GM20000 (cell line): ENCODE measurements at regions not wholly inside any gene's neighbourhood (a gene's known extent, or its start where the extent isn't known, plus 50 kb on each side); places are given as distances from the start of the nearest gene placed in this dataset.

Experiments
- DNase-seq: peaks from one replicate; pipeline ENCODE4 v3.0.0; 2012; ENCODE audit warnings: low spot score
- CTCF ChIP-seq: IDR thresholded peaks from 2 replicates; pipeline ENCODE4 v1.5.1; 2012; ENCODE audit warnings: mild to moderate bottlenecking, control low read depth; ENCODE audit errors: extremely low read depth, missing control alignments

DNA sequence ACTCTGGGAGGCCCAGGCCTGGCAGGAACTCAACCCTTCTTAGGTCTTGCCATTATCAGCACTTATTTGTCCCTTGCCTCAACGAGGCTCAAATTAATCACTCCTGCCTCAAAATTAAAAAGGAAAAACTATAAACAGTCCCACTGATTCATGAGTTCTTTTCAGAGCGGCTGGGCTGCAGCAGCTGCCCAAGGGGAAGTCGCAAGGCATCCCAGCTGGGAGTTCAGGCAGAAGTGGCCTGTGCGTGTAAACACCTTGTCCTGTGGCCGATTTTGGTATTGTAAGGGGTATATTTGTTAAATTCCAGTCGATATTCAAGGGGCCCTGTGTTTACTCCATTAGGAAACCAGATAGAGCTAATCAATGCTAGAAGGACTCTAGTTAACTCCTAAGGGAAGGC lies 213.9 kb upstream of the CADM1 start:
- no peak for DNase-seq
- TF ChIP-seq CTCF, result no peak

DNA sequence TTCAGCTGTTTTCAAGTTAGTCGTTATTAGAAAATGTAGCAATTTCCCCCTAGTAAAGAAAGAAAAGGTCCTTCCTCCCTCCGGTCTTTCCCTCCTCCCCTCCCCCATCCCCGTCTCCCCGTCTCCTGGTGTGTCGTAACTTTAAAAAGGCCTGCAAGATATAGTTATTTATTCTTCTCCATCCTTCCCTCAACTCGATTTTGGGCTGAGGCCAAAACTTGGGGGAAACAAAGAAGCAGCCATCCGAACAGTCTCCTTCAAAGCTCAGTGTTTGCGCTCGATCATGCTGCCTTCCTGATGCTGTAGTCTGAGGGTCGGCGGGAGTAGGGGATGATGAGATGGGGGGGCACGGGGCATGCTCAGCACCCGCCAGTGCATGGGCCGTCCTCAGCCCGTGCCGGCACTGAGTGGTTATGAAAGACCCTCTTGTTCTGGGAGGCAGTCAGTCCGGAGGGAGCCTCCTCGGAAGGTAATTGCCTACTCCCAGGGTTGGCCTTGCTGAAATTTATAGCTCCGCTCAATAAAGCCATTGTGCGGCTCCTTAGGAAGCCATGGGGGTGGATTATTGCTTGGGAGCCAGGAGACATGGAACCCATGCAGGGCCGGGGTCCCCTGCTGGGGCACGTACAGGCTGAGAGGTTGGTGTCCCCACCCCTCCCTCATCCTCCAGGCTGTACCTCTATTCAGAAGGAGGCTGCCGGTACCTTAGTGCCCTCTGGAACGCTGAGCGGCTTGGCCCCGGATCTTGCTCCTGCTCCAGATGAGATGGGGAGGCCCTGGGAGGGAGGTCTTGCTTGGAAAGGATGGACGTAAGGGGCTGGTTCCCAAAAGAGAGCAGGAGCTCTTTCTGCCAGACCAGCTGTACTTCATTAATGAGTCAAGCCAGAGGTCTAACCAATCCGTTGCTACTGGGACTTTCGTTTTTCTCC lies 212.7 kb upstream of the CADM1 start:
- DNase-seq, result no peak
- TF ChIP-seq CTCF, result no peak

GRCh38 chr11:115716080-115716479 lies 211.9 kb upstream of the CADM1 start:
- DNase-seq, result no peak
- no peak for TF ChIP-seq CTCF

GRCh38 chr11:115715251-115715770 lies 211.1 kb upstream of the CADM1 start:
- DNase-seq, result no peak
- TF ChIP-seq CTCF, result no peak

GRCh38 chr11:115712296-115712695 lies 208.1 kb upstream of the CADM1 start:
- no peak for DNase-seq
- no peak for TF ChIP-seq CTCF

DNA sequence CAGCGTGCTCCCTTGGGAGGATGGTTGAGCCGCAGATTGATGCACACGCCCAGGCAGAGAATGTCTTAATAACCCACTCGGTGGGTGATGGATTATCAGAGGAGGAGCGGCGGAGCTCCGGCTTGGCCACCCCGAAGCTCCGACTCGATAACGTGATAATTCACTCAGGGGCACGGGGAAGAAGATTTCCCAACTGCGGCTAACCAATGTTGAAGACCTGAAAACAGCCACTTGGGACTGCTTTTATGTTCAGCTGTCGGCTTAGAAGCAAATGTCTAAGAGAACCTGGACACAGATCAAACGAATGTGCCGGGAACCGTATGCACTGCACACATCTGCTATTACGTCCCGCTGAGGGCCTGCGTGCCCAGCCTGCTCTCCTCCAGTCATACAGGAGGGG lies 206.8 kb upstream of the CADM1 start:
- DNase-seq, result no peak
- TF ChIP-seq CTCF, result no peak

DNA sequence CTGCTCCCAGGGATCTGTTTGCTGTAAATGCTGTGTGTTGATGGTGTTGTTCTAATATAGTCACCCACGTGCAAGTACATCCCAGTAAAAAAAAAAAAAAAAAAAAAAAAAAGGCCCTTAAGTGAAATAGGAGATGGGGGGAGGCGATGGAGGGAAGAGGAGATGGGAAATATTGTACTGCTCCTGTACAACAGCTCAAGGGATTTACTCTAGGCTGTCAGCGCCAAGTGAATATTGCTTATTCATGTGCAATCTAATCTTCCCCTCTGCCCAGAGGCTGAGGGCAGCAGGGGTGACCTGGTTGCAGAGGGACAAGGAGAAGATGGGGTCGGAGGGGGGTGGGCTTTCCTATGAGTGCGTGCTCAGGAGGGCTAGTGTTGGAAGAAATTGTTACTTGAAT lies 206.2 kb upstream of the CADM1 start:
- no peak for DNase-seq
- no peak for TF ChIP-seq CTCF
